ENCODE measurements at regions not wholly inside any gene's neighbourhood (a gene's known extent, or its start where the extent isn't known, plus 50 kb on each side); places are given as distances from the start of the nearest gene placed in this dataset.

DNA sequence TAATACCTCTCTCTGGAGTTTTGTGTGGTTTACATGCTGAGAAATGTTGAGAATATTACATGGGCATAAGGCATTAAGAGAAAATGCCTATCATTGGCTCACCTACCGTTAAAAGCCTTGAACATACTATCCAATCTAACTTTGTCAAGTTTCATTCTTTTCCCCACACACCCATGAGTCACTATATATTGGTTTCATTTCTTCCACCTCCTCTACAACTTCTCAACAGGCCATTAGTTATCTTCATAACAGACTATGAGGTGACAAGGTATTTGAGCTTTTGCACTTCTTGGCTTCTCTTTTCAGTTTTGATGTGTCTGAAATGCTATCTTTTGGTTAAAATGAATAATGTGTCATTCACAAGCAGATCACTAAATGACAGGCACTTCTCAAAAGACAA lies 288.0 kb downstream of the KCNN2 start:
- Histone ChIP-seq H3K27me3 (no peaks in the 10 kb centered on the region), H3K36me3 (no peaks in the 10 kb centered on the region), H3K4me1 (ENCODE audit: insufficient read depth) (no peaks in the 10 kb centered on the region), H3K4me3 (no peak overlapping the region), H3K9me3 (no peaks in the 10 kb centered on the region), H3K27ac (no peak overlapping the region)
- TF ChIP-seq, protein P1, sequence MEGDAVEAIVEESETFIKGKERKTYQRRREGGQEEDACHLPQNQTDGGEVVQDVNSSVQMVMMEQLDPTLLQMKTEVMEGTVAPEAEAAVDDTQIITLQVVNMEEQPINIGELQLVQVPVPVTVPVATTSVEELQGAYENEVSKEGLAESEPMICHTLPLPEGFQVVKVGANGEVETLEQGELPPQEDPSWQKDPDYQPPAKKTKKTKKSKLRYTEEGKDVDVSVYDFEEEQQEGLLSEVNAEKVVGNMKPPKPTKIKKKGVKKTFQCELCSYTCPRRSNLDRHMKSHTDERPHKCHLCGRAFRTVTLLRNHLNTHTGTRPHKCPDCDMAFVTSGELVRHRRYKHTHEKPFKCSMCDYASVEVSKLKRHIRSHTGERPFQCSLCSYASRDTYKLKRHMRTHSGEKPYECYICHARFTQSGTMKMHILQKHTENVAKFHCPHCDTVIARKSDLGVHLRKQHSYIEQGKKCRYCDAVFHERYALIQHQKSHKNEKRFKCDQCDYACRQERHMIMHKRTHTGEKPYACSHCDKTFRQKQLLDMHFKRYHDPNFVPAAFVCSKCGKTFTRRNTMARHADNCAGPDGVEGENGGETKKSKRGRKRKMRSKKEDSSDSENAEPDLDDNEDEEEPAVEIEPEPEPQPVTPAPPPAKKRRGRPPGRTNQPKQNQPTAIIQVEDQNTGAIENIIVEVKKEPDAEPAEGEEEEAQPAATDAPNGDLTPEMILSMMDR (IDR thresholded peaks at IDR 0.05) = no peak
- TF ChIP-seq POLR2A (IDR thresholded peaks at IDR 0.05) (no peak), EP300 (IDR thresholded peaks at IDR 0.05) (no peak)
- DNase-seq = no peak
- WGBS, 3 donors = 70 to 80% (median 77%) methylated on average over 1 of the region's 1 CpG
- intact Hi-C loops (cut with DNase I) = no loop called here

DNA sequence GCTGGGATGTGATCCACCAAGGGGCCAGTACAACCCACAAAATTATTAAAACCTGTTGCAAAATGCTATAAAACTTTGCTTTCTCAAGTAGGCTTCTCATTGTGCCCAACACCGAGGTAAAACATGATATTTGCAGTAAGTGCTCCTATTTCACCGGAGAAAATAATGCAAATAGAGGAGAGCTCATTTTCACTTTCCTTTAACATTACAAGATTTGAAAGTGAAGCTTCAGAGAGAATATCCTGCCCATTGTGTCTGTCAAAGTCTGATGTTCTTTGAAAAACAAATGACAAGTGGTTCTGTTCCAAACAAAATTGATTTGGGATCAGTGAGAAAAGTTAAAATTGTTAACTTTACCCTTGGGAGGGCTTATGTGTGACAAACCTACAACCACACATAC lies 287.1 kb downstream of the KCNN2 start:
- Histone ChIP-seq H3K36me3 (no peaks in the 10 kb centered on the region), H3K27ac (no peak overlapping the region), H3K4me1 (ENCODE audit: insufficient read depth) (no peaks in the 10 kb centered on the region), H3K9me3 (no peaks in the 10 kb centered on the region), H3K27me3 (no peaks in the 10 kb centered on the region), H3K4me3 (no peak overlapping the region)
- no peak for DNase-seq
- 82 to 93% (median 84%) methylated on average over 2 of the region's 2 CpGs for WGBS, 3 donors
- TF ChIP-seq, protein P1 (IDR thresholded peaks at IDR 0.05) = no peak
- no peak for TF ChIP-seq POLR2A (IDR thresholded peaks at IDR 0.05)
- TF ChIP-seq EP300 (IDR thresholded peaks at IDR 0.05) = no peak
- intact Hi-C loops (cut with DNase I) = no loop called here

DNA sequence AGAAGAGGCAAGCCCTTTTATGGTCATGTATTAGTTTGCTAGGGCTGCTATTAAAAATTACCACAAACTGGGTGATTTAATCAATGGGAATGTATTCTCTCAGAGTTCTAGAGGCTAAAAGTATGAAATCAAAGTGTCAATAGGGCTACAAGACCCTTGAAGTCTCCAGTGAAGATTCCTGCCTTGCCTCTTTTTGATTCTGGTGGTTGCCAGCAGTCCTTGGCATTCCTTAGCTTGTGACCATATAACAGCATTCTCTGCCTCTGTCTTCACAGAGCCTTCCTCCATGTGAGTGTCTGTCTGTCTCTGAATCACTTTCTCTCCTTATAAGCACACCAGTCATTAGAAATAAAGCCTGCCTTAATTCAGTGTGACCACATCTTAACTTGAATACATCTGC lies 282.7 kb downstream of the KCNN2 start:
- Histone ChIP-seq H3K27ac (no peak overlapping the region), H3K36me3 (no peaks in the 10 kb centered on the region), H3K9me3 (no peaks in the 10 kb centered on the region), H3K27me3 (no peaks in the 10 kb centered on the region), H3K4me1 (ENCODE audit: insufficient read depth) (no peaks in the 10 kb centered on the region), H3K4me3 (no peak overlapping the region)
- no peak for TF ChIP-seq POLR2A (IDR thresholded peaks at IDR 0.05)
- TF ChIP-seq, protein P1 (IDR thresholded peaks at IDR 0.05) = no peak
- TF ChIP-seq EP300 (IDR thresholded peaks at IDR 0.05) = no peak
- intact Hi-C loops (cut with DNase I) = no loop called here
- DNase-seq = no peak

DNA sequence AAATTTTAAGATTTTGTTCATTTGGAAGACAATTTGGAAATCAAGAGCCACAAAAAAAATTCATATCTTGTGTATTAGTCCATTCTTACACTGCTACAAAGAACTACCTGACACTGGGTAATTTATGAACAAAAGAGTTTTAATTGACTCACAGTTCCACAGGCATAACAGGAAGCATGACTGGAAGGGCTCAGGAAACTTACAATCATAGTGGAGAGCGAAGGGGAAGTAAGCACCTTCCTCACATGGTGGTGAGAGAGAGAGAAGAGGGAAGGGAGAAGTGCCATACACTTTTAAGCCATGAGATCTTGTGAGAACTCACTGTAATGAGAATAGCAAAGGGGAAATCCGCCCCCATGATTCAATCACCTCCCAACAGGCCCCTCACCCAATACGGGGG lies 274.4 kb downstream of the KCNN2 start:
- TF ChIP-seq POLR2A (IDR thresholded peaks at IDR 0.05) (no peak), EP300 (IDR thresholded peaks at IDR 0.05) (no peak)
- TF ChIP-seq, protein P1 (IDR thresholded peaks at IDR 0.05) = no peak
- H3K4me3 ChIP-seq = no peak overlapping the region
- no peaks in the 10 kb centered on the region for H3K36me3 ChIP-seq
- DNase-seq = no peak
- intact Hi-C loops (cut with DNase I) = no loop called here
- H3K4me1 ChIP-seq (ENCODE audit: insufficient read depth) = no peaks in the 10 kb centered on the region
- no peak overlapping the region for H3K27ac ChIP-seq
- no peaks in the 10 kb centered on the region for H3K9me3 ChIP-seq
- H3K27me3 ChIP-seq = no peaks in the 10 kb centered on the region
- 71 to 72% (median 71%) methylated on average over 3 of the region's 3 CpGs for WGBS, 3 donors
